Forelimb muscle (tissue), 1 donor: ENCODE measurements at regions not wholly inside any gene's neighbourhood (a gene's known extent, or its start where the extent isn't known, plus 50 kb on each side); places are given as distances from the start of the nearest gene placed in this dataset.
"Not testable (repeated sequence)": the region's sequence is repeated elsewhere in the genome, so short reads cannot be mapped to it uniquely, and the experiment has no call there.

Source experiments
- DNase-seq: peaks from one replicate; pipeline ENCODE4 v3.0.0-alpha.2; 2013; ENCODE audit warnings: low read depth

- no peak for DNase-seq
Observed at GRCh38 chr1:229153955-229154548, 116.9 kb upstream of the RAB4A start.

GRCh38 chr1:229154811-229155210 is 116.1 kb upstream of the RAB4A start:
- DNase-seq: no peak

GRCh38 chr1:229155472-229155871 is 115.4 kb upstream of the RAB4A start:
- peak; percentile 76 for DNase-seq

GRCh38 chr1:229156872-229157271 is 114.0 kb upstream of the RAB4A start:
- DNase-seq: no peak

- DNase-seq: no peak
Observed at GRCh38 chr1:229157480-229157879, 113.4 kb upstream of the RAB4A start.

GRCh38 chr1:229158341-229158921 is 112.5 kb upstream of the RAB4A start:
- no peak for DNase-seq

- DNase-seq: no peak
Observed at GRCh38 chr1:229158927-229159326, 112.0 kb upstream of the RAB4A start.

GRCh38 chr1:229159668-229160544 is 111.0 kb upstream of the RAB4A start:
- no peak for DNase-seq

- DNase-seq: no peak
Observed at GRCh38 chr1:229161740-229162139, 109.2 kb upstream of the RAB4A start.

- no peak for DNase-seq
Observed at GRCh38 chr1:229162825-229163515, 107.9 kb upstream of the RAB4A start.

GRCh38 chr1:229164348-229164747 is 106.6 kb upstream of the RAB4A start:
- no peak for DNase-seq

- no peak for DNase-seq
Observed at GRCh38 chr1:229164836-229165735, 105.8 kb upstream of the RAB4A start.

GRCh38 chr1:229167318-229167717 is 103.6 kb upstream of the RAB4A start:
- no peak for DNase-seq

- no peak for DNase-seq
Observed at GRCh38 chr1:229169399-229169798, 101.5 kb upstream of the RAB4A start.

- no peak for DNase-seq
Observed at GRCh38 chr1:229170274-229170673, 100.6 kb upstream of the RAB4A start.

GRCh38 chr1:229170778-229171505 is 100.0 kb upstream of the RAB4A start:
- DNase-seq: no peak

- DNase-seq: no peak
Observed at GRCh38 chr1:229171934-229172333, 99.0 kb upstream of the RAB4A start.

- not testable (repeated sequence) for DNase-seq
Observed at GRCh38 chr1:229173491-229174476, 97.1 kb upstream of the RAB4A start.

GRCh38 chr1:229175297-229175696 is 95.6 kb upstream of the RAB4A start:
- DNase-seq: not testable (repeated sequence)
